ENCODE measurements at regions not wholly inside any gene's neighbourhood (a gene's known extent, or its start where the extent isn't known, plus 50 kb on each side); places are given as distances from the start of the nearest gene placed in this dataset.

- TF ChIP-seq EP300 (IDR thresholded peaks at IDR 0.05) (no peak), POLR2A (IDR thresholded peaks at IDR 0.05) (no peak)
Observed at GRCh38 chr9:102403514-102403913, 591.6 kb upstream of the CYLC2 start.
